Choroid plexus epithelial cell (primary cell): ENCODE measurements at regions not wholly inside any gene's neighbourhood (a gene's known extent, or its start where the extent isn't known, plus 50 kb on each side); places are given as distances from the start of the nearest gene placed in this dataset.

ENCODE experiments used
- DNase-seq: peaks from one replicate; pipeline ENCODE4 v3.0.0-alpha.2; 2010; ENCODE audit warnings: low read depth
- H3K4me3 ChIP-seq: 2 replicates; pipeline ENCODE4 v1.5.1; 2011; ENCODE audit warnings: low read depth, mild to moderate bottlenecking, control low read depth, low read length, moderate library complexity
- TF ChIP-seq, protein P1 (sequence below): conservative IDR thresholded peaks from 2 replicates; pipeline ENCODE4 v1.5.1; 2011; ENCODE audit warnings: low read depth, mild to moderate bottlenecking, control low read depth, inconsistent platforms, low read length, moderate library complexity

DNA sequence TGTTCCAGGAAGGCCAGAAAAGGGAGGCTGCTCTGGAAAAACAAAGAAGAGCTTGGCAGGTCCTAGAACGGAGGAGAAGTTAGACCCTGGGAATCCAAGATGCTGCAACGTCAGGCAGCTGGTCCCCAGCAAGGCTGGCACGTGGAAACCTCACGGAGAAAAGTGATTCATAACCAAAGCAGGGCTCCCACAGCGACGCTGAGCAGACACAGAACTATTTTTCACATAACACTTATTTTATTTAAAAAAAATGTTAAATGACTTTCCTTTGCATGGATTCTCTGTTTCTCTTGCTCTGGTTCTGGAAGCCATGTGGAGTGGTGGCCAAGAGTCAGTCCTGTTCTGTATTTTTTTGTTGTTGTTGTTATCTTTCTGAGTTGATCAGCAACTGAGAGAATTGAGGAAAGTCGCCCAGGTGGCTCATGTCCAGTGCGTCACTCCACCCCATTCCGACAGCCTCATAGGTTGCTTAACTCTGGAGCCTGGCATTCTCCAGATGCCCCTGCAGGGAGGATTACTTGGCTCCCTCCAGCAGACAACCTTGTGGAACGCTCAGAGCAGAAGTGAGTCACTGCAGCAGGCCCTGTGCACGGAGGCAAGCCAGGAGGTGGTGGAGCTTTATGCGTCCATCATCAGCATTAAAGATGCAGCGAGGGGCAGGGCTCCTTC lies 229.9 kb upstream of the HDAC4 start:
- peak; percentile 9 for DNase-seq
- TF ChIP-seq, protein P1, sequence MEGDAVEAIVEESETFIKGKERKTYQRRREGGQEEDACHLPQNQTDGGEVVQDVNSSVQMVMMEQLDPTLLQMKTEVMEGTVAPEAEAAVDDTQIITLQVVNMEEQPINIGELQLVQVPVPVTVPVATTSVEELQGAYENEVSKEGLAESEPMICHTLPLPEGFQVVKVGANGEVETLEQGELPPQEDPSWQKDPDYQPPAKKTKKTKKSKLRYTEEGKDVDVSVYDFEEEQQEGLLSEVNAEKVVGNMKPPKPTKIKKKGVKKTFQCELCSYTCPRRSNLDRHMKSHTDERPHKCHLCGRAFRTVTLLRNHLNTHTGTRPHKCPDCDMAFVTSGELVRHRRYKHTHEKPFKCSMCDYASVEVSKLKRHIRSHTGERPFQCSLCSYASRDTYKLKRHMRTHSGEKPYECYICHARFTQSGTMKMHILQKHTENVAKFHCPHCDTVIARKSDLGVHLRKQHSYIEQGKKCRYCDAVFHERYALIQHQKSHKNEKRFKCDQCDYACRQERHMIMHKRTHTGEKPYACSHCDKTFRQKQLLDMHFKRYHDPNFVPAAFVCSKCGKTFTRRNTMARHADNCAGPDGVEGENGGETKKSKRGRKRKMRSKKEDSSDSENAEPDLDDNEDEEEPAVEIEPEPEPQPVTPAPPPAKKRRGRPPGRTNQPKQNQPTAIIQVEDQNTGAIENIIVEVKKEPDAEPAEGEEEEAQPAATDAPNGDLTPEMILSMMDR, result no peak
- no peak overlapping the region for H3K4me3 ChIP-seq

DNA sequence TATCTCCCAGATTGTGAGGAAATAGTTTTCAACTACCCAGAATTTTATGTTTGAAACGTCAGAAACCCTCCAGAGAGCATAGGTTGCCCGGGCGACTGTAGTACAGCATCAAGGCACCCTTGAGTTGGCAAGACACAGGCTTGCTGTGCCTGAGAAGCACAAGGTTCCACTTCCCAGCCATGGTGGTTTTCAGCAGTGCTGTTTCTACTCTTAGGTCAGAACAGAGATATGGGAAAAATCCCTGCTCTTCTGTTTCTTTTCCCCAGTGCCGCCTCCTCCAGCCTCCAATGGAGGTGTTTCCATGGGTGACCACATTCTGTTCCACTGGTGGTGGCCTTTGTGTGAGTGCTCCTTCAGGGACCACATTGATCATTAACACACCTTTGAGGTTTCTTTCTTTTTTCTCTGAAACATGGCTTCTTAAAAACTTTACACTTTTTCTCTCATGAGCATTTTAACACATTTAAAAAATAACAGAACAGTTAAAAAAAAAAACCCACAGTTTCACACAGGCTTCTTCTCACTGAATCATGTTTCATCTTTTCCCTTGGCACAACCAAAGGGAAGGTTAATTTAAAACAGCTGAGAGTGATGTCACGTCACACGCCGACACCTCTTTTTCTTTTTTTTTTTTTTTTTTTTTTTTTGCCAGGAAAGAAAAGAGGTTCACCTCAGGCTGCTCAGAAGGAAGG lies 229.3 kb upstream of the HDAC4 start:
- TF ChIP-seq, protein P1, result no peak
- DNase-seq, result no peak

DNA sequence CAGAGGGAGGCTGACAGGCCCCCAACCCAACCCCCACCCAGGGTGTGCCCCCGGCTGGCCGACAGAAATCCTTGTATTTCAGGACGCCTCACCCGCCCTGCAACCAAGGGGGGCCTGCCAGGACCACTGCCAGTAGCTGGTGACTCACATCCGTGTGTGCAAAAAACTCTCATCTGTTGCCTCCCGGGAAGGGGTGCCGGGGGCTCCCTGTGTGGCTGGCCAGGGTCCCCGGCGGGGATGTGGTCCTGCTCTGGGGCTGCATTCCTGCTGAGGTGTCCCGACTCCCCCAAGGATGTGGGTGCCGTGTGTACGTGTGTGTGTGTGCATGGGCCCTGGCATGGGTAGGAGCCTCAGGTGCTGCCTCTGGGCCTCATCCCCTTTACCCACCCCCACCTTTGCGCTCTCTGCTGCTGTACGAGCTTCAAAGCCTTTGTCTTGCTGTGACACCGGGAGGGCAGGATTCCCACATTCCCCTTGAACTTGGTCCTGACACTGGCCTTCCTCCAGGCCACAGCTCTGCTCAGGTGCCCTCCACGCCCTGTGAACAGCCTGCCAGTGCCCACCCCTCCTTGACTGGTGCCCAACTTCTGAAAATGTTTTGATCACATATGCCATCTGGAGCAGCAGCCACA lies 226.3 kb upstream of the HDAC4 start:
- TF ChIP-seq, protein P1, result no peak
- no peak overlapping the region for H3K4me3 ChIP-seq
- no peak for DNase-seq

More for the DNA sequence above, 229.3 kb upstream of the HDAC4 start:
- H3K4me3 ChIP-seq, result no peak overlapping the region

DNA sequence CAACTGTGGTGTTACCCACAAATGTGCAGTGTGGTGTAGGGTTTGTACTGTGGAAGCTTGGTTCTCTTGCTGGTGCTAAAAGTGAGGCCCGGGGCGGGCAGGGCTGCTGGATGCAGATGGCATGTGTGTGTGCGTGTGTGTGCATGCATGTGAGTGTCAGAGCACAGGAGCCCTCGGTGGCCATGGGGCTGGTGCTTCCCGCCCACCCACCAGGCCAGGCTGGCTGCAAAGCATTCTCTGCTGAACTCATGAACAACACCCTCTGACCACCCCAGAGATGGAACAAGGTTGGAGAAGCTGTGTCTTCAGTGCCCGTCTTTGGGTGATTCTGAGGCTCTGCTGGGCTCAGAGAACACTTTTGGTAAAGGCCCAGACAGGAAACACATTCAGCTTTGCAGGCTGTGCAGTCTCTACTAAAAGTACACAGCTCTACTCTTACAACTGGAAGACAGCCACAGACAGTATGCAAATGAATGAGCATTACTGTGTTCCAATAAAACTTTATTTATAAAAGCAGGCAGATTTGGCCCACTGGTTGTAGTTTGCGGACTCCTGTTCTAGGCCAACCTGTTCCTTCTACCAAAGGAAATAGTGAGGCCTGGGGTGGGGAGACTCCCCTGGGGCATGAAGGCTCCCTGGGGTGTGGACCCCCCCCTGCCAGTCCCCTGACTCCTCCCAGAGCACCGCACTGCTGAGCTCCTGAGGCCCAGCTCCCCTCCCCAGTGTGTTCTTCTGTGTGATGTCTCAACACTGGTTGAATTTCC lies 225.3 kb upstream of the HDAC4 start:
- TF ChIP-seq, protein P1, result no peak
- no peak for DNase-seq
- H3K4me3 ChIP-seq, result no peak overlapping the region

DNA sequence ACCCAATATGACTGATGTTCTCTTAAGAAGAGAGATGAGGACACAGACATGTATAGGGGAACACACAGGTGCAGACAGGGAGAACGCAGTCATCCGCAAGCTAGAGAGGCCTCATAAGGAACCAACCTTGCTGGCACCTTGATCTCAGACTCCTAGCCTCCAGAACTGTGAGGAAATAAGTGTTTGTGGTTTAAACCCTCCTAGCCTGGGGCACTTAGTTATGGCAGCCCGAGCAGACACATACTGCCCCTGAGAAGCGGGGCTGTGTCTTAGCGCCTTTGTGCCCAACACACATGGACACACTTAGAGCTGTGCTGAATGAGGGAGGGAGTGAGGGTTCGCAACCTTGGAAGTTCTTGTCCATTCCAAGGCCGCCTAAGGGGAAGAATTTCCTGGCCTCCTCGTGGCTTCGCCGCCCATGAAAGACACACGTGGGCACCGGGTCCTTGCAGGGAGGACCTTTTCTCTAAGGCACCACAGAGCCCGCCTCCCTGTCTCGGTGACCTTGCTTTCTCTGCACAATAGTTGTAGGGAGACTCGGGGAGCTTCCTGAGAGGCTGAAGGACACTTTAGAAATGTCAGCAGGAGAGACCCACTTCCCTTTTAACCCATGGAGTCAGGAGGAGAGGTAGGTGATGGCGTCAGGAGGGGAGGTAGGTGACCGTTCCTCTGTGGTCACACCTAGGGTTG lies 224.5 kb upstream of the HDAC4 start:
- no peak overlapping the region for H3K4me3 ChIP-seq
- DNase-seq, result no peak
- TF ChIP-seq, protein P1, result no peak

DNA sequence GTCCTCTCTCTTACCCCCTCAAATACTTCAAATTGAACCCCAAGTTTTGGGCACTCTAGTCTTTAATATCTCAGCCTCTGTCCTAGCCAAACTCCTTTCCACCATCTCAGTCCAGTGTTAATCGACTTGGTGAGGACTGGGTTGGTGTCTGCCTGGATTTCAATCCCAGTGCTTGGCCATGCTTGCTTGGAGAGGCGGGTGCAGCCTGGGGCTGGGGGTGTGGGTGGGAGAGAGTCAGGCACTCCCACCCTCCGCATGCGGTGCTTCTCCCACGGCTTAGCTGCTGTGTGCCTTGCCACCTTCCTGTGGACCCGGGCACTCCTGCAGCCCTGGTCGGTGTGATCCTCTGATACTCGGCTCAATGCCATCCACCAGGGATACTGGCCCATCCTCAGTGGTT lies 220.8 kb upstream of the HDAC4 start:
- H3K4me3 ChIP-seq, result no peak overlapping the region
- DNase-seq, result no peak
- TF ChIP-seq, protein P1, result no peak
